ENCODE measurements at regions not wholly inside any gene's neighbourhood (a gene's known extent, or its start where the extent isn't known, plus 50 kb on each side); places are given as distances from the start of the nearest gene placed in this dataset.
A peak's percentile ranks its signal among the peaks of the same experiment; 100 is the strongest.

DNA sequence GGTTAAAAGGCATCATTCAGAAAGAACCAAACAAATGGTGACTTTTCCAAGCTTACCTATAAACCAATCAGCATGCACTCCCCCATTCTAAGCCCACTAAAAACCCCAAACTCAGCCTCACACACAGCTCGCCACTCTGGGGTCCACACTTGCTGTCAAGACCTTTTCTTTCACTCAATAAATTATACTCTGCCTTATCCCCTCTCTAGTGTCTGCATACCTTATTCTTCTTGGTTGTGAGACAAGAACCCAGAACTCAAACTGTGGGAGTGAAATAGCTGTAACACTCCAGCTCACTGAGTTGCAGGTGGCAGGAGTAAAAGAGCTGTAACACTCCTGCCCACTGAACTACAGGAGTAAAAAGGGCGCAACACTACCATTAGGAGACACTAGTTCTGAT is 559.0 kb downstream of the TBC1D4 start:
- H3K27me3 ChIP-seq (replicated peaks in 1 of 4; ENCODE audit: control insufficient read depth in 3 of 4, extremely low read depth in 1 of 4, insufficient read depth in 3 of 4, low read length in 3 of 4) = no peaks in the 10 kb centered on the region

More for the DNA sequence above, 559.0 kb downstream of the TBC1D4 start:
- no peak overlapping the region for H3K4ac ChIP-seq (replicated peaks; ENCODE audit: insufficient read length, low read depth, low read length)
- no peak overlapping the region for H2BK120ac ChIP-seq (replicated peaks; ENCODE audit: low read depth, low read length)
- no peak for TF ChIP-seq GABPA (IDR thresholded peaks at IDR 0.05; ENCODE audit: borderline replicate concordance, insufficient read depth, low read length)
- no peak for TF ChIP-seq NANOG (IDR thresholded peaks at IDR 0.05; ENCODE audit: insufficient read depth, low read depth, low read length, poor library complexity, severe bottlenecking)
- TF ChIP-seq JUND (IDR thresholded peaks at IDR 0.05; ENCODE audit: low read length) = no peak
- TF ChIP-seq POU5F1 (IDR thresholded peaks at IDR 0.05; ENCODE audit: low read depth, low read length) = no peak
- TF ChIP-seq KDM5A (IDR thresholded peaks at IDR 0.05; ENCODE audit: low read length) = no peak
- no peak for TF ChIP-seq ASH2L (IDR thresholded peaks at IDR 0.05; ENCODE audit: low read length)
- no peak for TF ChIP-seq SRF (IDR thresholded peaks at IDR 0.05; ENCODE audit: low read depth, low read length)
- TF ChIP-seq, protein P1, sequence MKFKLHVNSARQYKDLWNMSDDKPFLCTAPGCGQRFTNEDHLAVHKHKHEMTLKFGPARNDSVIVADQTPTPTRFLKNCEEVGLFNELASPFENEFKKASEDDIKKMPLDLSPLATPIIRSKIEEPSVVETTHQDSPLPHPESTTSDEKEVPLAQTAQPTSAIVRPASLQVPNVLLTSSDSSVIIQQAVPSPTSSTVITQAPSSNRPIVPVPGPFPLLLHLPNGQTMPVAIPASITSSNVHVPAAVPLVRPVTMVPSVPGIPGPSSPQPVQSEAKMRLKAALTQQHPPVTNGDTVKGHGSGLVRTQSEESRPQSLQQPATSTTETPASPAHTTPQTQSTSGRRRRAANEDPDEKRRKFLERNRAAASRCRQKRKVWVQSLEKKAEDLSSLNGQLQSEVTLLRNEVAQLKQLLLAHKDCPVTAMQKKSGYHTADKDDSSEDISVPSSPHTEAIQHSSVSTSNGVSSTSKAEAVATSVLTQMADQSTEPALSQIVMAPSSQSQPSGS (IDR thresholded peaks at IDR 0.05; ENCODE audit: low read length) = no peak
- TF ChIP-seq BACH1 (IDR thresholded peaks at IDR 0.05; ENCODE audit: low read length) = no peak
- TF ChIP-seq TAF1 (IDR thresholded peaks at IDR 0.05; ENCODE audit: low read depth, low read length) = no peak
- H3K4me1 ChIP-seq (replicated peaks in 1 of 4; ENCODE audit: control insufficient read depth in 3 of 4, insufficient read depth in 4 of 4, low read length in 3 of 4) = peaks cover 0 to 2% (median 0%) of the 10 kb centered on the region in 4 experiments; a peak in 1 of 7 replicates
- H3K79me1 ChIP-seq (ENCODE audit: low read depth, low read length) = no peaks in the 10 kb centered on the region
- no peaks in the 10 kb centered on the region for H4K20me1 ChIP-seq (replicated peaks in 1 of 2; ENCODE audit: control insufficient read depth in 1 of 2, insufficient read depth in 2 of 2, low read length in 2 of 2)
- H3K4me3 ChIP-seq (ENCODE audit: extremely low read depth in 1 of 4, insufficient read depth in 2 of 4, low read depth in 3 of 4, low read length in 4 of 4) = no peak overlapping the region
- no peak overlapping the region for H3K18ac ChIP-seq (ENCODE audit: extremely low read depth, low read length)
- DNase-seq (ENCODE audit: low read depth in 1 of 2, low spot score in 2 of 2) = no peak
- no peaks in the 10 kb centered on the region for H3K36me3 ChIP-seq (ENCODE audit: control insufficient read depth in 2 of 4, insufficient read depth in 4 of 4, low read length in 3 of 4)
- no peak overlapping the region for H3K9ac ChIP-seq (replicated peaks in 1 of 4; ENCODE audit: extremely low read depth in 1 of 4, low read depth in 3 of 4, low read length in 3 of 4)
- no peak overlapping the region for H3K4me2 ChIP-seq (ENCODE audit: insufficient read depth in 1 of 2, low read depth in 2 of 2, low read length in 2 of 2)
- CTCF ChIA-PET (ENCODE audit: partially characterized antibody) = no interaction called here
- H2BK12ac ChIP-seq (ENCODE audit: low read depth, low read length) = no peak overlapping the region
- H3K9me3 ChIP-seq (ENCODE audit: insufficient read depth in 2 of 2, low read depth in 1 of 2, low read length in 1 of 2) = peaks cover 0 to 2% of the 10 kb centered on the region in 2 experiments; a peak in 1 of 4 replicates
- no peak overlapping the region for H2AK5ac ChIP-seq (ENCODE audit: low read depth, low read length)
- no peak overlapping the region for H4K8ac ChIP-seq (ENCODE audit: extremely low read depth, insufficient read depth, low read length)
- H3K27ac ChIP-seq (ENCODE audit: low read depth, low read length) = no peak overlapping the region
- H3K14ac ChIP-seq (ENCODE audit: insufficient read length) = no peak overlapping the region
- H3K23ac ChIP-seq (ENCODE audit: insufficient read length) = no peak overlapping the region
- H2BK20ac ChIP-seq (ENCODE audit: low read length) = no peak overlapping the region
- FAIRE-seq = no peak
- no peaks in the 10 kb centered on the region for H3K23me2 ChIP-seq (ENCODE audit: low read depth, low read length)
- no peak overlapping the region for H2BK5ac ChIP-seq (ENCODE audit: low read depth, low read length)
- 0 out of 2 replicates have a peak overlapping the region, but pooled peaks have one; percentile 7 for H2AFZ ChIP-seq (ENCODE audit: low read length)
- no peaks in the 10 kb centered on the region for H3K79me2 ChIP-seq (ENCODE audit: control insufficient read depth in 1 of 2, insufficient read depth in 2 of 2, low read length in 2 of 2)
- H2BK15ac ChIP-seq (ENCODE audit: low read length) = no peak overlapping the region
- H4K91ac ChIP-seq (replicated peaks; ENCODE audit: insufficient read length, low read length) = no peak overlapping the region
- POLR2A ChIA-PET (ENCODE audit: partially characterized antibody) = no interaction called here
- no peak overlapping the region for H3K56ac ChIP-seq (replicated peaks; ENCODE audit: insufficient read length, low read depth, low read length)
- WGBS, 2 experiments (ENCODE audit: extremely low coverage in 1 of 2, insufficient coverage in 1 of 2, insufficient read length in 1 of 2, insufficient replicate concordance in 2 of 2, low coverage in 1 of 2, low lambda C conversion rate in 2 of 2, missing lambda C conversion rate in 1 of 2) = 94% methylated on average over 2 of the region's 2 CpGs; no CpG with 5 or more reads in 1 of the 2 experiments
- H4K5ac ChIP-seq (ENCODE audit: insufficient read length, low read depth, low read length) = no peak overlapping the region
